A549 (cell line): ENCODE measurements at regions not wholly inside any gene's neighbourhood (a gene's known extent, or its start where the extent isn't known, plus 50 kb on each side); places are given as distances from the start of the nearest gene placed in this dataset.

Source experiments
- MYC ChIP-seq: IDR thresholded peaks from 2 replicates; pipeline ENCODE4 v1.6.1; 2012; ENCODE audit warnings: mild to moderate bottlenecking, inconsistent platforms, low read length, improper control_type of control experiment, borderline replicate concordance
- PHF8 ChIP-seq: fragments of 200-600 bp; sonication (generic); IDR thresholded peaks from 2 replicates; pipeline ENCODE4 v1.6.1; 2016; ENCODE audit warnings: low read depth, mild to moderate bottlenecking, antibody characterized with exemption, moderate library complexity, borderline replicate concordance
- TF ChIP-seq, protein P1 (sequence below): fragments of >200 bp; sonication (Bioruptor Twin); formaldehyde crosslinking; IDR thresholded peaks from 3 replicates; pipeline ENCODE4 v1.5.1; 2016

DNA sequence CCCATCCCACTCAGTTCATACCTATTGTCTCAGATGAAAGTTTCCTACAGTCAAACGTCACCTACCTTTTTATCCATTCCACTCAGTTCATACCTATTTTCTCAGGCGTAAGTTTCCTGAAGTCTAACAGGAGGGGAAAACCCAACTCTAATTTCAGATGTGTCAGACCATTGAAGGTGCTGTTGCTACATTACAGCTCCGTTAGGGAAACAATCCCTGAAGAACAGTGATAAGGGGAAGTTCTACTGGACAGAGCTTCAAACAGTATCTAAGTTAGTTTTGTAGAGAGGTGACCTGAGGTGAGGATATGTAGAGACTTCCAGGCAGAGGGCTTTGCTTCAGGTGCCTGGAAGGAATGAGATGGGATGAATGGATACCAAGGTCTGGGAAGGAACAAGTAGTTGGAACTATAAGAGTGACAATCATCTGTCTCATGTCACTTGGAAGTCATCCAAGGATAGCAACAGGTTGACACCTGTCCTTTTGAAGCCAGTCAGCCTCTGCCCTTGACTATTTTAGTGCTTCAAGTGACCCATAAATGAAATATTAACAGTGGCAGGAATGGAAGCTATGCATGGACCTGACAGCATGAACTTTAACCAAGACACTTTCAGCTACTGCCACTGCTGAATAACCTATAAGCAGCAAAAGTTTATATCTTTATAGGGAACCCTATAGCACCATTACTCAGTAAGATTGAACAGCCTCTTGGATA, 191.6 kb upstream of the MOCS1 start:
- TF ChIP-seq, protein P1, sequence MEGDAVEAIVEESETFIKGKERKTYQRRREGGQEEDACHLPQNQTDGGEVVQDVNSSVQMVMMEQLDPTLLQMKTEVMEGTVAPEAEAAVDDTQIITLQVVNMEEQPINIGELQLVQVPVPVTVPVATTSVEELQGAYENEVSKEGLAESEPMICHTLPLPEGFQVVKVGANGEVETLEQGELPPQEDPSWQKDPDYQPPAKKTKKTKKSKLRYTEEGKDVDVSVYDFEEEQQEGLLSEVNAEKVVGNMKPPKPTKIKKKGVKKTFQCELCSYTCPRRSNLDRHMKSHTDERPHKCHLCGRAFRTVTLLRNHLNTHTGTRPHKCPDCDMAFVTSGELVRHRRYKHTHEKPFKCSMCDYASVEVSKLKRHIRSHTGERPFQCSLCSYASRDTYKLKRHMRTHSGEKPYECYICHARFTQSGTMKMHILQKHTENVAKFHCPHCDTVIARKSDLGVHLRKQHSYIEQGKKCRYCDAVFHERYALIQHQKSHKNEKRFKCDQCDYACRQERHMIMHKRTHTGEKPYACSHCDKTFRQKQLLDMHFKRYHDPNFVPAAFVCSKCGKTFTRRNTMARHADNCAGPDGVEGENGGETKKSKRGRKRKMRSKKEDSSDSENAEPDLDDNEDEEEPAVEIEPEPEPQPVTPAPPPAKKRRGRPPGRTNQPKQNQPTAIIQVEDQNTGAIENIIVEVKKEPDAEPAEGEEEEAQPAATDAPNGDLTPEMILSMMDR: no peak
- TF ChIP-seq PHF8 (no peak), MYC (no peak)
